ENCODE measurements at regions not wholly inside any gene's neighbourhood (a gene's known extent, or its start where the extent isn't known, plus 50 kb on each side); places are given as distances from the start of the nearest gene placed in this dataset.

DNA sequence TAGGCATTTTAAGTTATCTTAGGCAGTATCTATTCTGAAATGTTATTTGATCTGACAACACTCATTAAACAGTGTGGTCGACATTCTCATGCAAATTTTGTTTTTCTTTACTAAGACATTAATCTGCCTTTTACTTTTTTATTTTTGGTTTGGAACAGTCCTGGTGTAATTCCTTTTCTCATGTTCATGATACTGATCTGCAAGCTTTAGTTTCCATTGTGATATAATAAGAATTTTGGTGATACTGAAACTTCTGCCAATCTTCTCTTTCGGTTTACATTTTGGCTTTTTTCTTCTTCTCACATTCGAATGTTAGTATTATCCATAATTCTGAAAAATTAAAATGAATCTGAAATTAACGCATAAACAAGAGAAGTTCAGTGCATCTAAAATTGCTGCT lies 281.9 kb upstream of the MTPN start:
- Histone ChIP-seq H4K20me1 (ENCODE audit: insufficient read depth, low read length) (no peaks in the 10 kb centered on the region), H2AFZ (ENCODE audit: low read length) (no peak overlapping the region), H3K36me3 (ENCODE audit: insufficient read depth, low read length) (no peaks in the 10 kb centered on the region), H3F3A (ENCODE audit: insufficient read depth, low read length) (no peaks in the 10 kb centered on the region), H3K27me3 (ENCODE audit: insufficient read depth, low read length) (no peaks in the 10 kb centered on the region; the same call in 1 of the 2 replicates), H3K4me1 (ENCODE audit: insufficient read depth, low read length, severe bottlenecking) (no peaks in the 10 kb centered on the region), H3K9me2 (ENCODE audit: low read depth, low read length) (no peaks in the 10 kb centered on the region), H3K79me2 (ENCODE audit: insufficient read depth, low read length) (no peaks in the 10 kb centered on the region), H3K4me2 (ENCODE audit: low read length) (no peak overlapping the region), H3K4me3 (ENCODE audit: low read depth, low read length, poor library complexity, severe bottlenecking) (no peak overlapping the region), H3K27ac (ENCODE audit: low read depth, low read length, poor library complexity, severe bottlenecking) (no peak overlapping the region), H3K9me3 (ENCODE audit: low read length) (no peaks in the 10 kb centered on the region), H3K9ac (ENCODE audit: low read length) (no peak overlapping the region)
- no peak for TF ChIP-seq CTCF (IDR thresholded peaks at IDR 0.05; ENCODE audit: low read length)
- no peak for TF ChIP-seq EZH2 (IDR thresholded peaks at IDR 0.05; ENCODE audit: borderline replicate concordance, low read length)

- Histone ChIP-seq H3K27me3 (ENCODE audit: insufficient read depth, low read length) (no peaks in the 10 kb centered on the region; the same call in 1 of the 2 replicates), H3K4me1 (ENCODE audit: insufficient read depth, low read length, severe bottlenecking) (no peaks in the 10 kb centered on the region), H3K4me3 (ENCODE audit: low read depth, low read length, poor library complexity, severe bottlenecking) (no peak overlapping the region), H3K9me2 (ENCODE audit: low read depth, low read length) (no peaks in the 10 kb centered on the region), H3F3A (ENCODE audit: insufficient read depth, low read length) (no peaks in the 10 kb centered on the region), H4K20me1 (ENCODE audit: insufficient read depth, low read length) (no peaks in the 10 kb centered on the region), H3K9ac (ENCODE audit: low read length) (no peak overlapping the region), H2AFZ (ENCODE audit: low read length) (no peak overlapping the region), H3K4me2 (ENCODE audit: low read length) (no peak overlapping the region), H3K9me3 (ENCODE audit: low read length) (no peaks in the 10 kb centered on the region), H3K36me3 (ENCODE audit: insufficient read depth, low read length) (no peaks in the 10 kb centered on the region), H3K79me2 (ENCODE audit: insufficient read depth, low read length) (no peaks in the 10 kb centered on the region), H3K27ac (ENCODE audit: low read depth, low read length, poor library complexity, severe bottlenecking) (no peak overlapping the region)
- no peak for TF ChIP-seq CTCF (IDR thresholded peaks at IDR 0.05; ENCODE audit: low read length)
- no peak for TF ChIP-seq EZH2 (IDR thresholded peaks at IDR 0.05; ENCODE audit: borderline replicate concordance, low read length)
Observed at GRCh38 chr7:136256491-136256890, 279.3 kb upstream of the MTPN start.

- TF ChIP-seq EZH2 (IDR thresholded peaks at IDR 0.05; ENCODE audit: borderline replicate concordance, low read length) (no peak), CTCF (IDR thresholded peaks at IDR 0.05; ENCODE audit: low read length) (no peak)
- Histone ChIP-seq H3K27me3 (ENCODE audit: insufficient read depth, low read length) (no peaks in the 10 kb centered on the region), H3F3A (ENCODE audit: insufficient read depth, low read length) (no peaks in the 10 kb centered on the region), H2AFZ (ENCODE audit: low read length) (no peak overlapping the region), H4K20me1 (ENCODE audit: insufficient read depth, low read length) (no peaks in the 10 kb centered on the region), H3K4me1 (ENCODE audit: insufficient read depth, low read length, severe bottlenecking) (no peaks in the 10 kb centered on the region), H3K4me3 (ENCODE audit: low read depth, low read length, poor library complexity, severe bottlenecking) (no peak overlapping the region), H3K79me2 (ENCODE audit: insufficient read depth, low read length) (no peaks in the 10 kb centered on the region), H3K36me3 (ENCODE audit: insufficient read depth, low read length) (no peaks in the 10 kb centered on the region), H3K27ac (ENCODE audit: low read depth, low read length, poor library complexity, severe bottlenecking) (no peak overlapping the region), H3K4me2 (ENCODE audit: low read length) (no peak overlapping the region), H3K9me2 (ENCODE audit: low read depth, low read length) (no peaks in the 10 kb centered on the region), H3K9me3 (ENCODE audit: low read length) (no peaks in the 10 kb centered on the region), H3K9ac (ENCODE audit: low read length) (no peak overlapping the region)
Observed at GRCh38 chr7:136254148-136254547, 277.0 kb upstream of the MTPN start.

Data from OCI-LY1 (cell line).